IPS-NIHi7 (cell line): ENCODE measurements at regions not wholly inside any gene's neighbourhood (a gene's known extent, or its start where the extent isn't known, plus 50 kb on each side); places are given as distances from the start of the nearest gene placed in this dataset.

ENCODE experiments used
- DNase-seq: peaks from one replicate; pipeline ENCODE4 v3.0.0; 2012; ENCODE audit warnings: mixed read lengths; ENCODE audit errors: extremely low spot score

DNA sequence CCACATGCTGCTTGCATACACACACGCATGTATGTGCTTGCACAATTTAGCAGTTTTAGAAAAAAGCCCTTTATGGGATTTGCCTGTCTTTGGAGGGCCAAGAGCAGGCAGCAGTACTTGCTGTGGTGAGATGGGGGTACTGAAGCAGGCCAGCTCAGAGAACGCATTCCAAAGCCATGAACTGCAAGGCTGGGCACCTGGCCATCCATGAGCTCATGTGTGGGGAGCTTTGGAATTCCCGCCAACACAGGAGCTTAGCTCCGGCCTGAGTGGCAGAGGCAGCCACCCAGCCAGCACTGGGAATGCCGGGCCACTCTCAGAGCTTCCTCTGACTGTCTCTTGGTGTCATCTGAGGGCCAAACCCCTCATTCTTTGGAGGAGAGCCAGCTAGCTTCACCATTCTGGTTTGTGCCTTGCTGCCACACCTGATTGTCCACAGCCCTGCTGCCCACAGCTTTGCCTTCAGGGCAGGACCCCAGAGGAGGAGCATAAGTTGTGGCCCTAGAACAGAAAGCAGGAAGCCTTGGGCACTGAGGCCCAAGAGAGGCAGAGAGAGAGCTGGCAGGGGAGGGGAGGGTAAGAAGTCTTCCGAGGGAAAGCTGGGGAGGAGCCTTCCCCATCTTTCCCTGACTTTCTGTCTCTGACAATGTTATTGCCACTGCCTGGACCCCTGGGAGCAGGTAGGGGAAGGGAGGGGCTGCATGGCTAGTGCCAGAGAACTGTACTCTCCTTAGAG lies 92.1 kb upstream of the POU3F1 start:
- no peak for DNase-seq

DNA sequence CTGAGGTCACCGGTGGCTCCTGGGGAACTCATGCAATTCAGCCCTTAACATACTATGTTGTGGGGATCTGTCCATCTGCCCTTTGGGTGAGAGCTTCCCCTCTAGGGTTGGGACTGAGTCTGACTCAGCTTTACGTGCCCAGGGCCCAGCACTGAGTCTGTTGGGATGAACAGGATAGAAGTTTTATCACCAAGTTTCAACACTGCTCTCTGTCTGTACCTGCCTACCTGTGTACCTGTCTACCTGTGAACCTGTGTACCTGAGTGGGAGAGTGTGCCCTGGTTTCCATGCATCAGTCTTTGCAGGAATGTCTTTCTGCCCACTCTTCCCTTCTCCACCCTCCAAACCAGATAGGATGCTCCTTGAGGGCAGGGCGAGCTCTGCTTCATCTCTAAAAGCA lies 90.6 kb upstream of the POU3F1 start:
- no peak for DNase-seq

DNA sequence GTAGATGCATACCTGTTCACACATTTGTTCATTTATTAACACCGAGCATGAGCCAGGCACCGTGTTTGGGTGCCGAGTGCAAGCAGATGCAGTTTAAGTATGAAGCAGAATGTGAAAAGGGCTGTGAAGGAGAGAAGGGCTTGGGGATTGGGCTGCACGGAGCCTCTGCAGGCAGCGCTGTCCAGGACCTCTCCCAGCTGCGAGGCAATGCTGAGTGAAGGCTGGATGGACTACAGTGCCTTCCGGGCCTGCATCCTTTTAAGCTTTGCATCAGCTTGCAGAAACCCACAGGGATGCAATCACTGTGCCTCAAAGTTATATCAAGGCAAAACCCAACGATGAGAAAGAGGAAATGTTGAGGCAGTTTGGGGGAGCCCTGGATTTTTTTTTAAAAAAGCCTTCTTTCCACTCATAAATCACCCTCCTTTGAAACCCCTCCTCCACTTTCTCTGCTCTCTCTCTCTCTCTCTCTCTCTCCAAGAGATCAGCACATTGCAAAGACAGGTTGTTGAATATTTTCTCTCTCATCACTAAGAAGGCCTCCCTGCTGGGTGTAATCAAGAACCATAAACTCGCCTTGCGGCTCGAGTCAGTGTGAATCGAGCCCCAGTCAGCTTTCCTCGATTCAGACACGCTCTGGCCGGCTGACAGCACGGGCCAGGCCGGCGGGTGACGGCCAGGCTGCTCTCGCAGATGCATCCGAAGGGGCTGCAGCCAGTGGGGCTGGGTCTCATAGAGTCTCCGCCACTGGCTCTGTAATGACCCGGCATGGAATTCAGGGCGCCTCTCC lies 89.2 kb upstream of the POU3F1 start:
- no peak for DNase-seq

DNA sequence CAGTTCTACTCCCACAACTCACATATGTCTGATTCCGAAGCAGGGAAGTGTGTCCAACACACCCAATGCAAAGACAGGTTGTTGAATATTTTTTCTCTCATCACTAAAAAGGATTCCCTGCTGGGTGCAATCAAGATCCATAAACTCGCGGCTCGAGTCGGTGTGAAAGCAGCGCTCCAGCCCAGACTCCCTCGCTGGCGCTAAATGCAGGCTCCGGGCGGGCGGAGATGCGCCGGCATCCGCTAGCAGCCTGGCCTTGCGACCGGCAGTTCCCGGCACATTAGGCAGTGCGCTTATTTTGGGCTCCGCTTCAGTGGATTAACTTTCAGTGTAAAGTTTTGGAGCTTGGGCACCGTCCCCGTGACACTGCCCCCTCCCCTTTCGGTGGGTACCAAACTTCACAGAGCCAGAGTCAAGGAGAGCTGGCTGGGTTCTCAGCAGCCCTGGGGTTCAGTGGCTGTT lies 87.7 kb upstream of the POU3F1 start:
- no peak for DNase-seq

DNA sequence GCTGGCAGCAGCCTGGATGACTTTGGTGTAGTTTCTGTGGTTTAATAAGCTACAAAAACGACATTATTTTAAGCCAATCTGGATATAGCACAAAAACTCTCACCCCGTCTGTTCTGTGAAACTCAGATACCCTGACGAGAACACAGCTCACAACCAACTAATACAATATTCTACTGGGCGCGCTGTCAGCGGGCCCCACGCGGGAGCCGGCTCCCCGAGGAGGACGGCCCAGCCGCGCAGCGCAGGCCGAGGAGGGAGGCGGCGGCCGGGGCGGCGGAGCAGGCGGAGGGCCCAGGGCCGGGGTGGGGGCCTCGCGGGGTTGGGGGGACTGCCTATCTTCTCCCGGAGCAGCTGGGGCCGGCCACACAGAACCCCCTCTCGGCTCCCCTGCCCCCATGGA lies 87.2 kb upstream of the POU3F1 start:
- DNase-seq = no peak

DNA sequence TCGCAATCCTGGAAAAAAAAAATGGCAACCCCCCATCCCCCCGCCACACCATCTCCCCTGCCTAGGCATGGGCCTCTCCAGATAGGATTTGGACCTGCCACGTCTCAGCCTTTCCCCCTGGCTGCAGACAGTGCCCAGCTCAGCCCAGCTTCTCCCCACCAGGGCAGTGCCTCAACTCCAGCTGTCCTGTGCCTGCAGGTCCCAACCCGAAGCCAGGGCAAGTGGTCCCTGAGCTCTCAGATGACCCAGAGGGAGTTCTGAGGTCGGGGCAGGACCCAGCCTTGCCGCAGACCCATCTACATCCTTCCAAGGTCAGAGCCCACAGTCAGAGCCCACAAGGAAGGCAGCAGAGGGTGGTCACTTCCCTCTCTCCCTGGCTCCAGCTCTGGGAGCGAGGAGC lies 86.7 kb upstream of the POU3F1 start:
- no peak for DNase-seq

DNA sequence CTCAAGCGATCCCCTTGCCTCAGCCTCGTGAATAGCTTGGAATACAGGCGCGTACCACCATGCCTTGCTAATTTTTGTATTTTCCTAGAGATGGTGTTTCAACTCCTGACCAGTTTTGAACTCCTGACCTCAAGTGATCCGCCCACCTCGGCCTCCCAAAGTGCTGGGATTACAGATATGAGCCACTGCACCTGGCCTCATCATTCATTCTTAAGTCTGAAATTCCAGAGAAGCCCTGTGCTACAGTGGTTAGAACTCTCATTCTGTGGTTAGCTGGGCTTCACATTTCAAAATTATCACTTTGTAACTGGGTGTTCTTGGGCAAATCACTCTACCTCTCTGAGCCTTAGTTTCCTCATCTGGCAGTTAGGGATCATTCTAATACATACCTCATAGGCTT lies 86.1 kb upstream of the POU3F1 start:
- no peak for DNase-seq

DNA sequence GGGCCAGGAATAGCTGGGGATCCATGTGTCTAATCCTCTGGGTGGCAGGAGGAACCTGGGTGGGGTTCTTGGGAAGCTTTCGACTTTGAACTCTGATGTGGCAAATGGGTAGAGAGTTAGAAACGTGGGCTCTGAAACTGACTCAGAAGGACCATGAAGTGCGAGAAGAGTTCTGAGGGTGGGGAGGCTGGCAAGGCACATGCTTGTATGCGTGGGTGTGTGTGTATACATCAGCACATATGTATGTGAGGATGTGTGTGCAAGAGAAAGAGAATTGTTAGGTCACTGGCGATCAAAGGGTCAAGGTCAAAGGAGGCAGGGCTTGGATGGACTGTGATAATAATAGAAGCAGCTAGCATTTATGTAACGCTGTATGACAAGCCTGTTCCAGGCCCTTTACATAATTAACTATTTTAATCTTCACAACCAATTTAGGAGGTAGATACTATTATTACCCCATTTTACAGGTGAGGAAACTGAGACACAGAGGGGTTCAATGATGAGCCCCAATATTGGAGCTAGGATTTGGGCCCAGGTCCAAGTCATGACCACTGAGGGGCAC lies 84.5 kb upstream of the POU3F1 start:
- no peak for DNase-seq

DNA sequence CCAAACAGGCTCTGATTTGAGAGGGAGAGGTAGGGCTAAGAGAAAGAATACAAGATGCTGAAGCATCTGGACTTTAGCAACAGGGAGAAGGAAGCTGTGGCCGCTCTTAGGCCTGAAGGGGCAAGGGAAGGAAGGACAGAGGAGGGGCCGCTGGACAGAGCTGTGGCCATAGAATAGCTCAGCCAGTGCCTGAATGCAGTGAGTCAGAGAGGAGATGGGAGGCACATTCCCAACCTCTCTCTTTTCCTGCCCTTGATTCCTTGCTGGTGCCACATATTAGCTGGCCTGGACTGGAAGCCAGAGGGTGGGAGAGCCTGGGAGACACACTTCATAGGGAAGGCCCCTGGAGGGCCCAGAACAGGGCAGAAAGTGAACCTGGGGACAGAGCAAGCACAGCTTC lies 83.4 kb upstream of the POU3F1 start:
- DNase-seq = no peak

DNA sequence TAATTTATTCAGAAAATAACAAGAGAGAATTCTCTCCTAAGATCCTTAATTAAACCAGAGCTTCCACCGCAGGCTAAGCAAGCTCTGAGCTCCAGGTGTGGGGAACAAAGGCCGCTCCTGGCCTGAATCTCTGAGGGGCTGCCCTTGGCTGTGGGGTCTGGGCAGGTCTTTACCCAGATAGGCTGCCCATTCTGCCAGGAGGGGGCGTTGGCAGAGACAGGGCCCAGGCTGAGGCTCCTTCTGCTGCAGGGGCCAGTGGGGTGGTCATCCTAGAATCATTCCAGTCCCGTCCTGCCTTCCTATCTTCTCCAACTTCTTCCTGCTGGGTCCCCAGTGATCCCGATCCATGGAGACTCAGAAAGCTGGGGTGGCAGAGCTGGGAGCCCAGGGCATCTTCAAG lies 82.9 kb upstream of the POU3F1 start:
- DNase-seq = peak; percentile 53

DNA sequence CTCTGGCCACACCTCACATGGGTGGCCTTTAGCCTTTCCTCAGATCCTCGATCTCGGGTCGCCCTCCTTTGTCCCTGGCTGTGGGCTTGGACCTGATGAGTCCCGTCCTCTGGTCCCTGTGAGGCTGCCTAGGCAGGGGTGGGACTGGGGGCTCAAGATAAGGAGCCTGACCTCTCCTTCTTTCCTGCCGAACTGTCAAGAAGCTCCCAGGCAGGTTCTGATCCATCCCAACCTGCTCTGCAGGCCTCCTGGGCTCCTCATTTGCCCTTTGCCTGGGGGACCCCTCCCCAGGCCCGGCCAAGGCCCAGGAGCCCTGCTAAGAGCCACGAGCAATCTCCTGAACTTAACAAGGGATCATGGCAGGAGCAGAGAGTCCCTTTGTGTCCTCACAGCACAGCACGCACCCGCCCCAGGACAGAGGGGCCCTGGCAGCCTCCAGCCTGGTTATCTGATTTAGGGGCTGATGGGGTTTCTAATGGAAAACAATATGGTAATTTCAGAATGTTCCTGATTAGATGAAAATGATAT lies 82.4 kb upstream of the POU3F1 start:
- DNase-seq = no peak

DNA sequence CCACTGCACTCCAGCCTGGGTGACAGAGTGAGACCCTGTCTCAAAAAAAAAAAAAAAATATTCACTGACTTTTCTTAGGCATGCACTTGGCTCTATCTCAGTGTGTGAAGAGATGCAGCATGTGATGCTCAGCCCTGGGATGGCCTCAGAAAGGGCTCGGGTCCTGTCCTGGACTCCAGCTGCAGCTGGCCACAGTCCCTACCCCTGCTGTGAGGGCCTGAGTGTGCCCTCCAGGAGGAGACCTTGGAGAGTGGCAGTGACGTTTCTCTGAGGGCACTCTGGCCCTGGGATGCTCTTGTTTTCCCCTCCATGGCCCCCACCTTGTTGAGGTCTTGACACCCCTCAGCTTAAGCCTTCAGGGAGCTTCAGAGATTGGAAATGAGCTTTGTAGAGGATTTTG lies 81.9 kb upstream of the POU3F1 start:
- DNase-seq = no peak

DNA sequence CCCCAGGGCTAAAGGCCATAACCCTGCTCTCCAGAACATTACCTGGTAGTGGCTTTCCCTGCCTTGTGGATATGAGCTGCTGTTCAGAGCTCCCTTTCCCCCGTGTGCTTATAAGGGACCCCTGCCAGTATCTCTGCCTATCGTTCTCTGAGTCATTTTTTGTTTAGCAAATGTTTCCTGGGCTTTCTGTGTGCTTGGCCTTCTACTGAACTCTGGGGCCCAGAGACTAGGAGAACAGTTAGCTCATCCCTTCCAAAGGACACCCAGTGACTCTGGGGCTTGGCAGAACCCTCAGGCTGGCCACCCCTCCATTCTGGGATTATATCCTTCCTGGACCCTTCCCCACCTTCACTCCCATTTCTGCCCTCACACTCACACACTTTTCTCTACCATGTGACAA lies 80.8 kb upstream of the POU3F1 start:
- no peak for DNase-seq

DNA sequence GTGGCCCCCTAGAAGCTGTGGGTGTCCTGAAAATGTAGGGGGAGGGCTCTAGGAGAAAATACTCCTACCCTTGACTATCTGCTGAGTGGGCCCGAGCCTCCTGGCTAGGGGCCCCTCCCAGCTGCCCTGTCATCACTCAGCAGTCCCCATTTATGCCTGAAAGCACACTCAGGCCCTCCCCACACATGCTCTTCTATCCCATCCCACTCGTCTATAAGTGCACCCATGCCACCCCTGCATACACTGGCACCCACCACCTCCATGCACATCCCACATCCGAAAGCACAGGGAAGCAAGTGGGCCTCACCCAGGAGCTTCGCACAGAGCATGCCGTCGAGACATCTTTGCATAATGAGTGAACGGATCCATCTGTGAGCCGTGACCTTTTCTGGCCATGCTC lies 80.4 kb upstream of the POU3F1 start:
- no peak for DNase-seq

DNA sequence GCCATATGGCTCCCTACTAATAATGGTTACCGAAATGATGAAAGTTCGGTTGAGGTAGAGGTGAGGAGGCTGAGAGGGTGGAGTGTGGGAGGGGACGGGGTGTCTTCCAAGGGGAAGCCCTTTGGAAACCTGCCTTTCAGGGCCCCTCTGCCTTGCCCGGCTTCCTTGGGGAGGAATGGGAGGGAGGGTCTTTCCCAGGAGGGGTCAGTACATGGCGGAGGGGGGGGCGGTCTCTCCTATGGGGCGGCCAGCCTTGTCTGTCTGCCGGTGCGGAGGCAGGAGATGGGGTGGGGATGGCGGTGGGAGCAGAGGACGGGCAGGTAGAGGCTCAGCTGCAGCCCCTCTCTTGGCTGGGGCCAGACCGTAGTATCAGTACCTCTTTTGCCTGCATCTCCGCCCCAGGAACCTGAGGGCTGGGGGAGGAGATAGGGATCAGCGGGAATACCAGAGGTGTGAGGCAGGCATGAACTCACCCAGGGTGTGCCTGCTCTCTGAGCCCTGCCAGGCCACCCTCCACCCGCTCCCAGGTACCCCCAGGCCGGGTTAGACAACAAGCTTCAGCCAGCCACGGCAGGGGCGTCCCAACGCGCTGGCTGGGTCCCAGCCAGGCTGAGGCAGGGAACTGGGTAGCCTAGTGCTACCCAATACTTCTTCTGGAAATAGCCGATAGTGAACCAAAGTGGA lies 79.4 kb upstream of the POU3F1 start:
- no peak for DNase-seq

DNA sequence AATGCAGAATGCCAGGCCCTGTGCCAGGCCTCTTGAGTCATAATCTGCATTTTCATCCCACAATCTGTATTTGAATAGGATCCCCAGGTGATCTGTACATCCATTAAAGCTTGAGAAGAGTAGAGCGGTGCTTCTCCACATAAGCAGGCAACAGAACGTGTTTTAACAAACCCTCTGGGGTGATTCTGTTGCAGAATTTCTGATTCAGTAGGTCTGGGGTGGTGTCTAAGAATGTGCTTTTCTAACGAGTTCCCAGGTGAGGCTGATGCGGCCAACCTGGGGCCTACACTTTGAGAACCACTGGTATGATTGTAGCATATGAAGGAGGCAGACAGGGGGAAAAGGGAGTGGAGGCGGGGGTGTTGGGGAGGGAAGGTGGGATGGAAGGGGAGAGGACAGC lies 78.4 kb upstream of the POU3F1 start:
- DNase-seq = no peak

DNA sequence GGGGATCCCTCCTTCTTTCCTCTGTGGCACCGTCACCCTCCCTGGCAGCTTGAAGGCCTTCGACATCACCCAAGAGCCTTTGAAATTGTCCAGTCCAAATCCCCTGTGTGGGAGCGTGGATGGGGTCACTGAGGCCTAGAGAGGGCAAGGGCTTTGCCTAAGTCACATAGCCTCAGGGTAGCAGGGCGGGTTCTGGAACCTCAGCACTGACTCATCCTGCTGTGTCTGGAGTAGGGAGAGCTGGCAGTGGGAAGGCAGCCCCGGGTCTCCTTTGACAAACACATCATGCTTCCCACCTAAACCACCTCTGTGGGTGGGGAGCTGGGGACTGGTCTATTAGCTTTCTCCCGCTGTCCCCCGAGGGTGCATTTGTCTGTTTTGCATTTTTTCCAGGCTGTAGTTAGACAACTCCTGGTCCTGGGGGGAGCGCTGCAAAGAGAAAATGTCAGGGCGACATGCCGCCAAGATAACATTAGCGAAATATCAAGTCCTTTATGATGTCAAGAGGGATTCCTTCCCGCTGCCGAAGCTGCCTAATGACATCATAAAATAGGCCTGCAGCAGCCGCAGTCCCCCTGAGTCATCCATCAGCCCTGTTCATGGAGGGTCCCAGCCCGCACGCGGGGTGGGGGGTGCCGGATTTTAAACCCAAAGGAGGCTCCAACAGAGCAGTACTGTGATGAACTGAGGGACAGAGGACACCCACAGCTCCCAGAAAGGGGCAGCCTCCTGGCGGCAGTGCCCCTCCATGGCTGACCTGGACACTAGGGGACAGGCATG lies 77.0 kb upstream of the POU3F1 start:
- peak; percentile 59 for DNase-seq

DNA sequence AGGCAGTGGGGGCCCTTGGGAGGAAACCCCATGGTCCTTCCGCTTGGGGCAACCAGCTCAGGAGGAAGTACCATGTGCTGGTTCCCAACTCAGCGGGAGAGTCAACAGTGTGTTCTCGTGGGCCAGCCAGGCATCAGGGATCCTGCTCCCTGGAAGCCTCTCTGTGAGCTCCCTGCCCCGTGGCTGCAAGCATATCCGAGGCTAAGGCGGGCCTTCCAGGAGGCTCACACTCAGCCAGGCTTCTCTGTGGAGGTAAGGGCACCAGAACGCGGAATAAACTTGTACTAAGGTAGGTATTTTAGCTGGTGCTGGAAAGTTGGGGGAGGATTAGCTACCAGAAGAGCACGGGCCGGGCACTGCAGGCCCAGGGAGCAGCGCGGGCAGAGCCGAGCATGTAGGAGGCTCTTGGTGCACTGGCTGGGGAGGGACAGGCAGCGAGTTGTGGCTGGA lies 74.7 kb upstream of the POU3F1 start:
- no peak for DNase-seq

DNA sequence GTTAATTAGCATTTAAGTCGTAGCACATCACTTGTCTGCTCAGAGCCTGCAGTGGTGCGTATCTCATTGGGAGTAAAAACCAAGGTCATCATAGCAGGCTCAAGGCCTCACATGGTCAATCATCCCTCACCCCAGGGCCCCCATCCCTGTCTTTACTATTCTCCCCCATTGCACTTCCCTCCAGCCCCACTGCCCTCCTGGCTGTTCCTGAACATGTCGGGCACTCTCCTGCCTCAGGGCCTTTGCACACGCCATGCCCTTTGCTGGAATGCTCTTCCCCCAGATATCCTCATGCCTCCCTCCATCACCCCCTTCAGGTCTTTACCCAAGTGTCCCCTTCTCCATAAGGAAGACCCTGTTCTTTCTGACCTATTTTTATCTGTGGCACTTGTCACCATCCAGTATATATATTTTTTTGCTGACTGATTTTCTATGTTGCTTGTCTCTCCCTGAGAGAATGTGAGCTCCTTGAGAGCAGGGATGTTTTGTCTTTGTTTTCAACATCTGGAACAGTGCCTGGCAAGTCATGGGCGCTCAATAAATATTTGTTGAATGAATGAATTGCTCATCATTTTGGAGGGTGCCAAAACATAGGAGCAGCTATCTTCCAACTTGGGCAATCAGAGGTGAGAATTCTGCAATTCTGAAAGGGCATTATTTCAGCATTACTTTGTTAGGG lies 74.1 kb upstream of the POU3F1 start:
- DNase-seq = no peak

DNA sequence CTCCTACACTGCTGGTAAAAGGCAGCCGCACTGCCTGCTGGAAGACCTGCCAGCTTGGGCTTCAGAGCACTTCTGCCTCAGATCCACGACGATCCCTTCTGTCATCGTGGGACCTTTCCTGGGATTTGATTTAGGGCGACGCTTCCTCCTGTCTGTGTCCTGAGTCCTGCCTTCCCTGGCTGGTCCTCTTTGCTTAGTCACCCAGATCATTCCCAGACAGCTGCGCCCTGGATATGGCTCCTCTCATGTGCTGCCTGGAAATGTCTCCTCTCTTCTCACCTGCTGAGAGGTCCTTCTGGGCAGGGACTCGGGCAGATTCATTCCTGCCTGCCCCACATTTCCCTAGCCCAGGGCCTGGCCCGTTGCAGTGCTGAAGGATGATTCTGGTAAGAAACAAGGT lies 72.4 kb upstream of the POU3F1 start:
- no peak for DNase-seq

DNA sequence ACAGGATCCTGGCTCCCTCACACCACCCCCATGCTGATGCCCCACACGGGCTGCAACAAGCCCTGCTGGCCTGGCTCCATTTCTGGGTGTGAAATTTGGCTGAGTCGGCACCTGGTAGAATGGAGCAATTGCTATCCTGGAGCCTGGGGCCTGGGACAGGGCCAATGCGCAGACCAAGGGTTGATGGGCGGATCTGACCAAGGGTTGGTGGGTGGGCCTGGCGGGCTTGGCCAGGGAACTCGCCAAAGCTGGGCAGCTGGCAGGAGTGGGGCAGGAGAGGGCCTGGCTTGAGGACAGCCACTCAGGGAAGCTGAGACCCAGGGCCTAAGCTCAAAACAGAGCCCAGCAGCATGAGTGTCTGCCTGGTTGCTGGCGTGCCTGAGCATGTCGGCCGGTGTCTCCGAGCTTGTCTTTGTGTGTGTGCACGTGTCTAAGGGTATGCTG lies 70.9 kb upstream of the POU3F1 start:
- no peak for DNase-seq
